RWPE2 (cell line): ENCODE measurements at regions not wholly inside any gene's neighbourhood (a gene's known extent, or its start where the extent isn't known, plus 50 kb on each side); places are given as distances from the start of the nearest gene placed in this dataset.

Source experiments
- ATAC-seq: fragments of 200-7000 bp; cut with Tn5 transposase; 3 replicates; pipeline ENCODE4 v1.9.1; 2021; ENCODE audit warnings: low read depth
- DNase-seq: peaks from one replicate; pipeline ENCODE4 v3.0.0-alpha.2; 2020; ENCODE audit warnings: low spot score
- H3K27ac ChIP-seq: fragments of 450-650 bp; 2 replicates; pipeline ENCODE4 v1.5.1; 2017; ENCODE audit warnings: mild to moderate bottlenecking; ENCODE audit not compliant: poor library complexity, severe bottlenecking
- H3K27me3 ChIP-seq: fragments of 250-450 bp; sonication (Bioruptor Pico); 2 replicates; pipeline ENCODE4 v1.5.1; 2021; ENCODE audit warnings: mild to moderate bottlenecking, moderate library complexity; ENCODE audit not compliant: insufficient read depth, poor library complexity, severe bottlenecking
- H3K36me3 ChIP-seq: fragments of 250-450 bp; sonication (Bioruptor Pico); 2 replicates; pipeline ENCODE4 v1.5.1; 2020; ENCODE audit warnings: low read depth, mild to moderate bottlenecking, moderate library complexity
- H3K4me1 ChIP-seq: fragments of 250-450 bp; sonication (Bioruptor Pico); 2 replicates; pipeline ENCODE4 v1.5.1; 2021; ENCODE audit warnings: mild to moderate bottlenecking, moderate library complexity; ENCODE audit not compliant: insufficient read depth, poor library complexity, severe bottlenecking
- H3K4me3 ChIP-seq: fragments of 250-450 bp; sonication (Bioruptor Pico); 2 replicates; pipeline ENCODE4 v1.5.1; 2021; ENCODE audit warnings: mild to moderate bottlenecking, moderate library complexity; ENCODE audit not compliant: severe bottlenecking
- H3K9me3 ChIP-seq: fragments of 250-450 bp; sonication (Bioruptor Pico); 2 replicates; pipeline ENCODE4 v1.5.1; 2021; ENCODE audit warnings: mild to moderate bottlenecking, moderate library complexity; ENCODE audit not compliant: severe bottlenecking
- CTCF ChIP-seq: fragments of 450-650 bp; IDR thresholded peaks from one replicate; pipeline ENCODE4 v1.5.1; 2017; ENCODE audit warnings: mild to moderate bottlenecking, moderate library complexity; ENCODE audit not compliant: poor library complexity, severe bottlenecking

- Histone ChIP-seq H3K9me3 (no peaks in the 10 kb centered on the region), H3K36me3 (no peaks in the 10 kb centered on the region), H3K4me1 (no peaks in the 10 kb centered on the region), H3K4me3 (no peak overlapping the region), H3K27me3 (peaks cover 5% of the 10 kb centered on the region), H3K27ac (no peak overlapping the region)
- ATAC-seq, result no peak
- TF ChIP-seq CTCF, result no peak
- no peak for DNase-seq
Measured at GRCh38 chr15:46685096-46685495, 1032.2 kb upstream of the SEMA6D start.

GRCh38 chr15:46685681-46686080 lies 1031.6 kb upstream of the SEMA6D start:
- peaks cover 9% of the 10 kb centered on the region for H3K27me3 ChIP-seq
- DNase-seq (no peak), ATAC-seq (no peak)
- H3K27ac ChIP-seq, result no peak overlapping the region
- H3K36me3 ChIP-seq, result no peaks in the 10 kb centered on the region
- no peak for TF ChIP-seq CTCF
- no peaks in the 10 kb centered on the region for H3K9me3 ChIP-seq
- H3K4me3 ChIP-seq, result no peak overlapping the region
- H3K4me1 ChIP-seq, result no peaks in the 10 kb centered on the region

DNA sequence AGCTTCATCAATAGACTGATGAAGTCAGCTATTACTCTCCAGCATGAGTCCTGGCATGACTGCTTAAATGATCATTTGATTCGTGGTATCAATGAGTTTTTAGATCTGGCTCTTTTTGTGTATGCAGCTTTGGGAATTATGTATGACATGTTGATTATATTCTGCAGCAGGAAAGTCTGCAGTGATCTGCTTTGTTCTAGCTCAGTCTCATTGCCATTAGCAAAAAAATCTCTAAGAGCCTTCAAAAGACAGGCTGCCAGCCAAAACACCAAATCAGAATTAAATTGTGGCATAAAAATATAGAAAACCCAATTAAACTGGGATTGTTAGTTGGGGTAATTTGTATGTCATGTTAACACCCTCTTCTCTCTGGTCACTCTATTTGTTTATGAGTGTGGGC lies 1021.0 kb upstream of the SEMA6D start:
- no peak for DNase-seq
- no peak overlapping the region for H3K4me3 ChIP-seq
- no peak for TF ChIP-seq CTCF
- no peak for ATAC-seq
- no peaks in the 10 kb centered on the region for H3K36me3 ChIP-seq
- peaks cover 3% of the 10 kb centered on the region for H3K27me3 ChIP-seq
- H3K9me3 ChIP-seq, result peaks cover 5% of the 10 kb centered on the region
- no peaks in the 10 kb centered on the region for H3K4me1 ChIP-seq
- H3K27ac ChIP-seq, result no peak overlapping the region

DNA sequence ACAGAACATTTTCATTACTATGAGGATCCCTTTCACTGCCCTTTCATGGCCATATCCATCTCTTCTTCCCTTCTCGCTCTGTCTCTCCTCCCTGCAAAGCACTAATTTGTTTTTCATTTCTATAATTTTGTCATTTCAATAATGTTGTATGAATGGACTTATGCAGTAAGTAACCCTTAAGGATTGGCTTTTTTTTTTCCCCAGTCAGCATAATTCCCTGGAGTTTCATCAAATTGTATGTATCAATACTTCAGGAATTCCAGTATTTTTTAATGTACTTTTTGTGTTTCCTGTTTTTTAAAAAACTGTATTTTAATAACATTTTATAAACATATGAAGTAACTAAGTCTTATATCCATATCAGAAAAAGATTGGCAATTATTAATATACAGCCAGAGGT lies 1016.0 kb upstream of the SEMA6D start:
- no peak for ATAC-seq
- no peak for DNase-seq
- no peaks in the 10 kb centered on the region for H3K27me3 ChIP-seq
- no peaks in the 10 kb centered on the region for H3K9me3 ChIP-seq
- H3K4me1 ChIP-seq, result no peaks in the 10 kb centered on the region
- no peak for TF ChIP-seq CTCF
- no peak overlapping the region for H3K27ac ChIP-seq
- no peaks in the 10 kb centered on the region for H3K36me3 ChIP-seq
- H3K4me3 ChIP-seq, result no peak overlapping the region

- H3K36me3 ChIP-seq, result no peaks in the 10 kb centered on the region
- H3K27ac ChIP-seq, result no peak overlapping the region
- TF ChIP-seq CTCF, result no peak
- H3K9me3 ChIP-seq, result no peaks in the 10 kb centered on the region
- no peak overlapping the region for H3K4me3 ChIP-seq
- no peaks in the 10 kb centered on the region for H3K4me1 ChIP-seq
- no peak for ATAC-seq
- no peak for DNase-seq
- no peaks in the 10 kb centered on the region for H3K27me3 ChIP-seq
Measured at GRCh38 chr15:46701896-46702295, 1015.4 kb upstream of the SEMA6D start.
